ENCODE measurements at regions not wholly inside any gene's neighbourhood (a gene's known extent, or its start where the extent isn't known, plus 50 kb on each side); places are given as distances from the start of the nearest gene placed in this dataset.

DNA sequence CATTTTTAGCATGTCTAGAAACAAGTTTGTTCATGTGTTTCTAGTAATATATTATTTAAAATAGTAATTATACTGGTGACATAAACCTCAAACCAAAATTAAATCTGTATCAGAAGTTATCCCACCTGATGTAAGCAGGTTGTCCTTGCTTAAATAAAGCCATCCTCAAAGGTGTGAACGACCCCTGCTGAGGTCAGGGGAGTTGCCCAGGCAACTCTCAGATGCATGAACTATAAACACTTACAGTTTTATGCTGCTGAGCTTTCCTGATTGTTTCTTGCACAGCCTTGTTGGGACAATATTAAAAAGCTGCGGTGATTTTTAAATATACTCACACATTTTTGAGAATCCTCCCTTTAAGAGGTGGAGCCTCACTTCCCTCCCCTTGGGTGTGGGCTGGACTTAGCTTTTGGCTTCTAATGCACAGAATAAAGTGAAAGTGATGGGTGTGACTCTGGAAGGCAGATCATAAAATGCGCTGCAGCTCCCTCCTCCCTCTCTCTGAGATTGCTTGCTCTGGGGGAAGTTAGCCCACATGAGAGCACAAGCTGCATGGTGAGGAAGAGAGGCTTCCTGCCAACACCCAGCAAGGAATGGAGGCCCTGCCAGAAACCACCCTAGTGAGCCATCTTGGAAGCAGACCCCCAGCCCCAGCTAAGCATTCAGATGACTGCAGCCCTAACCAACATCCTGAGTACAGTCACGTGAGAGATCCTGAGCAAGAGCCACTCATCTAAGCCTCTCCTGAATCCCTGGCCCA, 152.7 kb downstream of the SKIDA1 start:
- TF ChIP-seq EZH2 (IDR thresholded peaks at IDR 0.05) (no peak), POLR2AphosphoS5 (IDR thresholded peaks at IDR 0.05; ENCODE audit: borderline replicate concordance, low read depth, low read length) (peak; percentile 50)

Data from SK-N-MC (cell line).